GDM1 (cell line): ENCODE measurements at regions not wholly inside any gene's neighbourhood (a gene's known extent, or its start where the extent isn't known, plus 50 kb on each side); places are given as distances from the start of the nearest gene placed in this dataset.
"Not testable (repeated sequence)": the region's sequence is repeated elsewhere in the genome, so short reads cannot be mapped to it uniquely, and the experiment has no call there.

Source experiments
- DNase-seq: peaks from one replicate; lab custom pipeline; 2025; lab: John Stamatoyannopoulos, UW

- no peak for DNase-seq
Observed at GRCh38 chr11:87635001-87635400, 540.2 kb downstream of the RAB38 start.

GRCh38 chr11:87634331-87634730 is 540.9 kb downstream of the RAB38 start:
- DNase-seq: no peak

- no peak for DNase-seq
Observed at GRCh38 chr11:87628957-87629356, 546.3 kb downstream of the RAB38 start.

GRCh38 chr11:87628026-87628580 is 547.1 kb downstream of the RAB38 start:
- DNase-seq: no peak

GRCh38 chr11:87623531-87624365 is 551.5 kb downstream of the RAB38 start:
- DNase-seq: not testable (repeated sequence)

DNA sequence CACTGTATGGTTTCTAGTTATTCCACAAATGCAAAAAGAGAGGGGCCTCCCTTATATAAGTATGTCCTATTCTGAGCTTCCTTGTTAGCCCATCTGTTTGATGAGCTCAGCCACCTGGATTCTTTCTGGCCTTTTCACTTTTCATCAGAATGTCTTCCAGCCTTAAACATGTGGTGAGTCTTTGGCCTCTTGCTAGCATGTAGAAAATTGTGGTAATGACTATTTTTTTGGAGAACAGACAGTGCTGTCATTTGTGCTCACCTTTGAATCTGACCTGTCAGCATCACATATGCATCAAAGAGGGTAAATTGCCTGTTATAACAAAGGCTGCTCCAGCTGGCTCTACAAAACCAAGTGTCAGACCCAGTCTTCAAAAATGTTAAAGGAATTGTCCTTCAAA is 558.7 kb downstream of the RAB38 start:
- DNase-seq: no peak

DNA sequence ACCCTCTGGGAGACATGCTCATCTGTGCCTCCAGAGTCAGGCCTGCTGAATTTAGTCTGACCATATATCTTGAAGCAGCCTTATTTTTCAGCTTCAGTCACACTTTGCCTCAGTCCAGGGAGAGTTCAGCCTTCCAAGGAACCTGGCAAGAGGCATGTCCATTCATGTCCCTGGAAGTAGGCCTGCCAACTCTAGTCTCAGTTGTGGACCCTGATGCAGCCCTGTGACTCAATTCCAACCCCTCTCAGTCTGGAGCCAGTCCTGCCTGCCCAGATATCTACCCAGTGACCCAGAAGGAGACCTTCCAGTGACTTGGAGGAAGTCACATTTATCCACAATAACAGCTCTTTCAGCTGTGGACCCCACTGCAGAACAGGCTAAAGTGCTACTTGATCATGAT is 566.6 kb downstream of the TMEM135 start:
- no peak for DNase-seq

DNA sequence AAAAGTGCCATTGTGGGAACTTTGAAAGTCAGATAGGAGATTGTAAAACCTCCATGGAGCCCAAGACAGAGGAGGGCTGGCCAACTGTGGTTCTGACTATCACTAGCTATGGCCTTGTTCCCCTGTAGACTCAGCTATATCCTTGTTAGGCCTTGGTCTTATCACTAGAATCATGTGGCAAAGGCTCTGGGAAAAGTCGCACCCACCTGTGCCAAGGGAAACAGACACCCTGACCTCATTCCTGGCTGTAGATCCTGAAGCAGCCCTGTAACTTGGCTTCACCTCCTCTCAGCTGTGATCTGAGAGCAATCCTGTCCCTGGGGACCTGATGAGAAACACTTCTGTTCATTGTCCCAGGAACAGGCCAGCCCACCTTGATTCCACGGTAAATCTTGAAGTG is 566.2 kb downstream of the TMEM135 start:
- DNase-seq: no peak

DNA sequence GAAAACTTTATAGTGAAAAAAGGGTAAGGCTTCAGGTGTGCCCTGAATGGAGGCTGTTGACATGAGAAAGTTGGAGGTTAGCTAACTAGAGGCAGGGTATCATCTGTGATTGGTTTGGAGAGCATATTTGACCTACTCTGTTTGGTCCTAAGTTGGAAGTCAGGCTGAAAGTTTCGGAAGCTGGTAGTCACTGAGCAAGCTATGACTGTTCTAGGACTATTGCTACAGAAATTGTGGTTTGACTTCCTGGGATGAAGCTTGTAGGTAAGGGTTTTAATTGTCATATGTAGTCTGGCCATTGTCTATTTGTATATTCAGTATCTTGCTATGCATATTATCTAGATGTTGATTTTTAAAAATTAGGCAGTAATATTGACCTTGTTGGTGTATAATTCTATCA is 565.0 kb downstream of the TMEM135 start:
- no peak for DNase-seq

- DNase-seq: no peak
Observed at GRCh38 chr11:87600938-87601337, 563.2 kb downstream of the TMEM135 start.

DNA sequence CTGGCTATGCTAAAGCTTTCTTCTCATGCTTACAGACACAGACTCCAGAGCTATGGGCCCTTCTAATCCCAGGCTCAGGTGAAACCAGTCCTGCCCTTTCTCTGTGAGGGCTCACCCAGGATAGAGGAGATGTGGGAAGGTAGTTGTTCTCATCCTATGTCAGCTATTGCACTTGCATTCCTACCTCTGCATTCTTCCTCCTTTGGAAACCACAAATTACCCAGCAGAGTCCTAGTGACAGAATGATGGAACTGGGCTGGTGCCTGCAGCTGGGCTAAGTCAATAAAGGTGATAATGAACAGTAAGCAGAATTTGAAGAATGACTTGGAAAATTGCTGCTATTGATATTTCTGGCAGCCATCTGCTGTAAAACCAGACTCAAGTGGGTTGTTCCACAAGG is 560.0 kb downstream of the TMEM135 start:
- DNase-seq: no peak

GRCh38 chr11:87596176-87596575 is 558.4 kb downstream of the TMEM135 start:
- no peak for DNase-seq

GRCh38 chr11:87589082-87589481 is 551.3 kb downstream of the TMEM135 start:
- DNase-seq: no peak

DNA sequence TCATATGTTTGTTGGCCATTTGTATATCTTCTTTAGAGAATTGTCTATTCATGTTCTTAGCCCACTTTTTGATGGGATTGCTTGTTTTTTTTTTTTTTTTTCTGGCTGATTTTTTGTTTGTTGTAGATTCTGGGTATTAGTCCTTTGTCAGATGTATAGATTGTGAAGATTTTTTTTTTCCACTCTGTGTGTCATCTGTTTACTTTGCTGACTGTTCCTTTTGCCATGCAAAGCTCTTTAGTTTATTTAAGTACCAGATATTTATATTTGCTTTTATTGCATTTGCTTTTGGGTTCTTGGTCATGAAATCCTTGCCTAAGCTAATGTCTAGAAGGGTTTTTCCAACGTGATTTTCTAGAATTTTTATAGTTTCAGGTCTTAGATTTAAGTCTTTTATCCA is 547.9 kb downstream of the TMEM135 start:
- DNase-seq: not testable (repeated sequence)

DNA sequence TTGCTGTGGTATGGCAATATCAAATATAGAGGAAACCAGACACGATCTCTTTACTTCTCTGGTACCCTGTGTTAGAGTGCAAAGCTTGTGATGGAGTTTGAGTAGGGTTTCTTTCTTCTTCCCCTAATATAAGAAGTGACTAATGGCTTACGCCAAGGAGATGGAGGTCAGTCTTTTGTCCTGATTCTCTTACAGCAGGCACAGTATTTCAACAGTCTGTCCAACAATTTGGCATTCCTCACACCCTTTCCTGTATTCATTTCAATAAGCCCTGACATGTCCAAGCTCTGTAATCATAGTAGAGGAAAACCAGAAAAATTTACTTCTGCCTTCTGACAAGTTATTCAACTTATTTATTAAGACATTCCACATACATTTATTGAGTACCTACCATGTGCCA is 546.2 kb downstream of the TMEM135 start:
- no peak for DNase-seq

GRCh38 chr11:87575088-87575487 is 537.4 kb downstream of the TMEM135 start:
- DNase-seq: no peak

- DNase-seq: no peak
Observed at GRCh38 chr11:87574193-87574592, 536.5 kb downstream of the TMEM135 start.

DNA sequence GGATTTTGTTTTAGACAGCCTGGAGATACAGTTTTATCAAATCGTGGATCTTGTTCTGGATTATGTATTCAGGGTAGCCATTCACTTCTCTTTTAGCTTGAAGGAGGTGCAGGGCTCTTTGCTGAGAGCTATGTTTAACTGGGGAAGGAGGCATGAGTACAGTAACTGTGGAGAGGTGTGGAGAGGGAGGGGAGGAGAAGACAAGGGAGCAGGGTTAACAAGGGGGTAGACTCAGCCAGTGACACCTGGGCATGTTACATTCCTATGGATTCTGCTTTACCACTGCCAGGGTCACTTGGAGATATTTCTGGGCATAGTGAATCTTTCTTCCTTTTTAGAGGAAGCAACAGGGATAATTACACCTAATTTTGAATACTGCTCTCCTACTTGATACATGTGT is 536.0 kb downstream of the TMEM135 start:
- DNase-seq: no peak

GRCh38 chr11:87572881-87573280 is 535.1 kb downstream of the TMEM135 start:
- no peak for DNase-seq

DNA sequence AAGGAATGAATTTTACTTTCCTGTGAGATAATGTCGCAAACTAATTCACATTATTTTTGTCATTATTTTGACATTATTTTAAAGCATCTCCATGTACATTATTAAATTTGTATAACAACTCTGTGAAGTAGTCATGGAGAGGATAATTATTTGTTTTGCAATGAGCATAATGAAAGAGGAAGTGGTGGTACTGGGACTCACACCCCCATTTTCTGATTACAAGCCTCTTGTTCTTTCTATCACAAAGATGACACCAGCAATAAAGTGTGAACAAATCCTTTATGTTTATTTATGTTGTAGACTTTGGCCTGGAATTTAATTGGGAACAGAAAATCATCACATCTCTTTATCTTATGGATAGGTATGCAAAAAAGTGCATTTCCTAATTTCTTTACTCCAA is 522.6 kb downstream of the TMEM135 start:
- no peak for DNase-seq

- DNase-seq: not testable (repeated sequence)
Observed at GRCh38 chr11:87559852-87560251, 522.1 kb downstream of the TMEM135 start.

GRCh38 chr11:87555101-87555500 is 517.4 kb downstream of the TMEM135 start:
- DNase-seq: no peak

DNA sequence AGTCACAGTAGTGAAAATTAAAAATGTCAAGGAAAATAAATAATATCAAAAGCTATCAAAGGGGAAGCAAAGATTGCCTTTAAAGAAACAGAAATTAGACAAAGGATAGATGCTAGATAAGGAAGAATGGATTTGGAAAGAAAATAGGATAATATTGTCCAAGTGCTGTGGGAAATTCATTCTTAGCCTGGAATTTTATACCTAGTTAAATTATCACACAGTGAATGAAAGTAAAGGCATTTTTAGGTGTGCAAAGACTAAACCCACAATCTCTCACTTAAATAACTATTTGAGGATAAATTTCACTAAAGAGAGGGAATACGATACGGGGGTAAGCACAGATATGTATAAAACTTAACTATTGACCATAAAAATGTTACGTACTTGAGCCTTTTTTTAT is 511.1 kb downstream of the TMEM135 start:
- no peak for DNase-seq

GRCh38 chr11:87545858-87546257 is 508.1 kb downstream of the TMEM135 start:
- no peak for DNase-seq
